Peyer's patch (tissue), 4 donors: ENCODE measurements at regions not wholly inside any gene's neighbourhood (a gene's known extent, or its start where the extent isn't known, plus 50 kb on each side); places are given as distances from the start of the nearest gene placed in this dataset.

Experiments used
- POLR2A ChIP-seq, 2 donors: fragments of 450-650 bp; IDR thresholded peaks; one replicate each; pipeline ENCODE4 v1.5.1; 2017; ENCODE audit warnings: antibody characterized with exemption in 2 of 2, mild to moderate bottlenecking in 2 of 2, moderate library complexity in 2 of 2
- TF ChIP-seq, protein P1 (sequence below), 6 experiments: fragments of 450-650 bp in 4 of 6; fragments of 200-600 bp in 2 of 6; sonication (generic) in 1 of 6; IDR thresholded peaks; one replicate each; pipeline ENCODE4 v1.5.1; 2017 to 2019; ENCODE audit warnings: antibody characterized with exemption in 6 of 6, mild to moderate bottlenecking in 3 of 6, moderate library complexity in 1 of 6

GRCh38 chrX:79080141-79080540 lies 64.3 kb upstream of the GPR174 start:
- TF ChIP-seq, protein P1, sequence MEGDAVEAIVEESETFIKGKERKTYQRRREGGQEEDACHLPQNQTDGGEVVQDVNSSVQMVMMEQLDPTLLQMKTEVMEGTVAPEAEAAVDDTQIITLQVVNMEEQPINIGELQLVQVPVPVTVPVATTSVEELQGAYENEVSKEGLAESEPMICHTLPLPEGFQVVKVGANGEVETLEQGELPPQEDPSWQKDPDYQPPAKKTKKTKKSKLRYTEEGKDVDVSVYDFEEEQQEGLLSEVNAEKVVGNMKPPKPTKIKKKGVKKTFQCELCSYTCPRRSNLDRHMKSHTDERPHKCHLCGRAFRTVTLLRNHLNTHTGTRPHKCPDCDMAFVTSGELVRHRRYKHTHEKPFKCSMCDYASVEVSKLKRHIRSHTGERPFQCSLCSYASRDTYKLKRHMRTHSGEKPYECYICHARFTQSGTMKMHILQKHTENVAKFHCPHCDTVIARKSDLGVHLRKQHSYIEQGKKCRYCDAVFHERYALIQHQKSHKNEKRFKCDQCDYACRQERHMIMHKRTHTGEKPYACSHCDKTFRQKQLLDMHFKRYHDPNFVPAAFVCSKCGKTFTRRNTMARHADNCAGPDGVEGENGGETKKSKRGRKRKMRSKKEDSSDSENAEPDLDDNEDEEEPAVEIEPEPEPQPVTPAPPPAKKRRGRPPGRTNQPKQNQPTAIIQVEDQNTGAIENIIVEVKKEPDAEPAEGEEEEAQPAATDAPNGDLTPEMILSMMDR (IDR thresholded peaks at IDR 0.05), result no peak
- no peak for TF ChIP-seq POLR2A (IDR thresholded peaks at IDR 0.05)
